GM18499 (cell line): ENCODE measurements at regions not wholly inside any gene's neighbourhood (a gene's known extent, or its start where the extent isn't known, plus 50 kb on each side); places are given as distances from the start of the nearest gene placed in this dataset.
"Not testable (repeated sequence)": the region's sequence is repeated elsewhere in the genome, so short reads cannot be mapped to it uniquely, and the experiment has no call there.

Experiments
- ATAC-seq: cut with Tn5 transposase; IDR thresholded peaks from one replicate; pipeline ENCODE4 v1.9.1; 2021; ENCODE audit warnings: moderate number of reproducible peaks; ENCODE audit not compliant: insufficient read depth, unreplicated experiment

GRCh38 chr4:131738991-131739390 is 1410.1 kb upstream of the PCDH10 start:
- not testable (repeated sequence) for ATAC-seq

DNA sequence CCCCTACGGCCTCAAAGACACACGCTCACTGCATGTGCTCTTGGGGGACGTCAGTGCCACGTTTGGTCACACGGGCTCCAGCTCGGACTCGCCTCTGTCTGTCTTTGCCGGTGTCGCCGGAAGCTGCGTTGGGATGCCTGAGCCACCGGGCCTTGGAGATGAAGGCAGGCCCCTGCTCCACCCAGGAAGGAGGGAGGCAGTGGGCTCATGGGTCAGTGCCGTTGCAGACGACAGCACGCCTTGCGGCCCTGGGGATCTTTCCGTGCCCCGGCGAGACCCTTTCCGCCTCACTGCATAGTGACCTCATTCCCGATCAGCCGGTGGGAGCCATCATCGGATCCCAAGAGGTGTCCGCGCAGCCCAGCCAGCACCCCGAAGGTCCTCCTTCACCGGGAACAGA is 1407.3 kb upstream of the PCDH10 start:
- ATAC-seq: not testable (repeated sequence)

- not testable (repeated sequence) for ATAC-seq
Observed at GRCh38 chr4:131742536-131743205, 1406.4 kb upstream of the PCDH10 start.

DNA sequence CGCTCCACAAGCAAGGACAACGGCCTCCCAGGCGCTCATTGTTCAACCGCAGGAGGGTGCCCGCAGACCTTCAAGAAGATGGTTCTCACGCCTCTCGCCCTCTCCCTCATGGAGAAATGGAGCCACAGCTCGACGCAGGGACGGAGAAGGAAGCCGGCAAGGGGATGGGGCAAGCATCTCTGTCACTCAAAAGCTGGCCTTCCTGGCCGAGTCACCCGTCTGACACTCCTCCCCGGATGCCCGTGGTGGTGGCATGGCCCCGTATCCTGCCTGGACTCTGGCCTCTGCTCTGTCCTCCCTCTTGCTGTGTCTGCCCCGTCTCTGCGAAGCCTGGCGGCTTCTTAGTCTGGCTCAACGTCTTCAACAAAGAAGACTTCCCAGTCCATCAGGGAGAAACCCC is 1405.7 kb upstream of the PCDH10 start:
- not testable (repeated sequence) for ATAC-seq

DNA sequence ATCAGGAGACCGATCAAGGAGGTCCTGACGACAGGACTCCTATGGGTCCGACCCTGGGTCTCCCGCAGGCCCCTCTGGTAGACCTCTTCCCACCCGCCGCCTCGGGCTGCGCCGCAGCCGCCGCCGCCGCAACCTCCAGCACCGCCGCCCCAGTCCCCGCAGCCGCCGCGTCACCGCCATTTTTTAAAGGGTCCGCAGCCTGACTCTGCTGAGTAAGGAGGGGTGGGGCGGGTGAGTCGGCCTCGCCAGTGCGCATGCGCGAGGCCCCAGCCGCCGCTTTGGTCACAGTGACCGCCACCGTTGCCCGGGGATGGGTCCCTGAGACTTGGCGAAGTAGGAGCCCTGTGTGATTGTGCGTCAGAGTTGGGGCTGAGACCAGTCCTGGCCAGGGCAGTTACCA is 1401.9 kb upstream of the PCDH10 start:
- ATAC-seq: not testable (repeated sequence)

GRCh38 chr4:131749224-131749623 is 1399.9 kb upstream of the PCDH10 start:
- not testable (repeated sequence) for ATAC-seq

DNA sequence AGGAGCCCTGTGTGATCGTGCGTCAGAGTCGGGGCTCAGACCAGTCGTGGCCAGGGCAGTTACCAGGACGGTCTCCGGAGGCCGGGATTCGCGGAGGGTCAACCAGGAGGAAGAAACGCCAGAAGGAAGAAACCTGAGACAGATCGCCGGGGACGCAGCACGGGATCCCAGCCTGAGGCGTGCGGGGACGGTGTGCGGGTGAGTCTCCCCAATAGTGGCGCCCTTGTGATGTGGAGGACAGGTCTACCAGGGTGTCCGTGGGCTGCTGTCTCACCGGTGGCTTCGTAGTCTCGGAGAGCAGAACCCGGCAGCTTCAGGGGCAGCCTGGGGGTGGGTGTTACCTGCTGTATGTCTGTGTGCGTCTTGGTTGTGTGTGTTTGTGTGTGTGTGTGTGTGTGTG is 1399.1 kb upstream of the PCDH10 start:
- not testable (repeated sequence) for ATAC-seq

GRCh38 chr4:131750469-131750868 is 1398.6 kb upstream of the PCDH10 start:
- ATAC-seq: not testable (repeated sequence)

DNA sequence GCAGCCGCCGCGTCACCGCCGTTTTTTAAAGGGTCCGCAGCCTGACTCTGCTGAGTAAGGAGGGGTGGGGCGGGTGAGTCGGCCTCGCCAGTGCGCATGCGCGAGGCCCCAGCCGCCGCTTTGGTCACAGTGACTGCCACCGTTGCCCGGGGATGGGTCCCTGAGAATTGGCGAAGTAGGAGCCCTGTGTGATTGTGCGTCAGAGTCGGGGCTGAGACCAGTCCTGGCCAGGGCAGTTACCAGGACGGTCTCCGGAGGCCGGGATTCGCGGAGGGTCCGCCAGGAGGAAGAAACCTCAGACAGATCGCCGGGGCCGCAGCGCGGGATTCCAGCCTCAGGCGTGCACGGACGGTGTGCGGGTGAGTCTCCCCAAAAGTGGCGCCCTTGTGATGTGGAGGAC is 1386.9 kb upstream of the PCDH10 start:
- not testable (repeated sequence) for ATAC-seq

- no peak for ATAC-seq
Observed at GRCh38 chr4:131764730-131765129, 1384.4 kb upstream of the PCDH10 start.

GRCh38 chr4:131774382-131774781 is 1374.7 kb upstream of the PCDH10 start:
- not testable (repeated sequence) for ATAC-seq

DNA sequence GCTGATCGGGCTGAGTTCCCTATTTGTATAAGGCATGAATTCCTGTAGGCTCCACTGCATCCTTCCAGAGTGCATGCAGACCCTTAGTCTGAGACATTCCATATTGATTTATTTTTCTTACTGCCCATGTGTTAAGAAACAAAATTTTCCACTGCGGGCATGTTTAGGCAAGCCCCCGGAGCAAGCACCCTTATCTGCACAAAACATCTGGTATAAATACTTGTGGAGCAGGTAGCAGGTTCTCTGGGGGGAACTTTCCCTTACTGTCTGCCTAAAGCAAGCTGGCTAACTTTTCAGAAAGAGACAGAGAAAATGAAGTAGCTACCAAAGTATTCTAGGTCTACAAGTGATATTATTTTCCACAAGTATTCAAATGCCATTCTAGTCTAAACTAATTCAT is 1338.5 kb upstream of the PCDH10 start:
- not testable (repeated sequence) for ATAC-seq
